Embryonic facial prominence (tissue), 1 donor: ENCODE measurements at regions not wholly inside any gene's neighbourhood (a gene's known extent, or its start where the extent isn't known, plus 50 kb on each side); places are given as distances from the start of the nearest gene placed in this dataset.

Experiments used
- DNase-seq: peaks from one replicate; pipeline ENCODE4 v3.0.0-alpha.2; 2016; ENCODE audit errors: extremely low spot score

DNA sequence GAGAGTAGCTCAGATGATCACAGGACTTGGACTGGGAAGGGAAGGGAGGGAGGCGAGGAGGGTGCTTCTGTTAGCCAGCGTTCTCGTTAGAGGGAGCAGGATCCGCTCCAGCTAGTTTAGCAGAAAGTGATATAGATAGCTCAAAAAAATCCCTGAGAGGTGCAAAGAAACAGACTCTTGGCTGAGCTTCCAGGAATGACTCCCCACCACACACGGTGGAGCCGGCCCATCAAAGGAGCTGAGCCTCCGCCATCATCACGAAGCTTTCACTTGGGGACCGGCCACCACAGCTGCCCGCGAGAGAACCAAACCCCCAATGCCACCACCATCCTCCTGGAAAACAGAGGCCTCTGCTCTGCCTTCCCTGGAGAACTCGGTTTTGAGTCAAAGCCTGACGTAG is 124.6 kb upstream of the BCL2L14 start:
- DNase-seq = no peak

DNA sequence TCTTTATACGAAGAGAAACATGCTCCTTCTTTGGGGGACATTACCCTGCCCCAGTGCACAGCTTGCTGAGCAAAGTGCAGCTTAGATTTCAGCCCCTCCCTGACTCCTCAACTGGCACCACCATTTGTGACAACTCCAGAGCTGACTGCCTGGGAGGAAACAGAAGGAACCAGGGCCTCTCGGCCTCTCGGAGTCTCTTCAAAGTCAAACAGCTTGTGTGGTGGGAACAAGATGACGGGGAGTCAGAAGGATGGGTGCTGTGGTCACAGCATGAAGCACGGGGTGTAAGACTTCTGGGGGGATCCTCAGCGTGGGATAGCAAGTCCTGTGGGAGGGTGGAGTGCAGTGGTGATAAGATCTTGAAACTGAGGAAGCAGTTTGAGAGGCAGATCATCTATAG is 123.5 kb upstream of the BCL2L14 start:
- DNase-seq = no peak

DNA sequence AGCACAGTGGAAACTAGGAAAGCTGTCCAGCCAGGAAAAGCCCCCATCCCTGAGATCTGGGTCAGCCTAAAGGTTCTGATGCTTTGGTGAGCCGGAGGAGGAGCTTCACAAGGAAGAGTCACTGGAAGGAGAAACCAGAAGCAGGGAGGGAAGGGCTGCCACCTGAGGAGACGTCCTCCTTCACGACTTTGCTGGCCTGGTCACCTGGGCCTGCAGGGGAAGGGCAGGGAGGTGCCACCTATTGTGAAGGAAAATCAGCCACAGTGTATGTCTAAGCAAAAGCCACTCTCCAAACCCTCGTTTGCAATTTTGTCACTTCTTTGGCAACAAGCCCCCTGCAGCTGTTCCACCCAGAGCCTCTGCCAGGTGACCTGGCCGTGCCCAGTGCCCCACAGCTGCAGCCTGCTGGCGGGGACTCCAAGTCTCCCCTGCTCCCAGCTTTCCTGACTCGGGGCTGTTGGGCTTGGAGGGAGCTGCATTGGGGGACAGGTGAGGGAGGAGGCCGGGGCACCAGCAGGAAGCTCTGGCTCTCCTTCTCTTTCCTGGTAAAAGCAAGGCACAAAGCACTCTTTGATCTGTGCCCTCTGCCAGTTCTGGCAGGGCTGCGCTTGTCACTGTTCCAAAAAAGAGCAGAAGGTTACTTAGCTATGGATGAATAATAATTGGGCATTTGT is 120.9 kb upstream of the BCL2L14 start:
- DNase-seq = no peak

DNA sequence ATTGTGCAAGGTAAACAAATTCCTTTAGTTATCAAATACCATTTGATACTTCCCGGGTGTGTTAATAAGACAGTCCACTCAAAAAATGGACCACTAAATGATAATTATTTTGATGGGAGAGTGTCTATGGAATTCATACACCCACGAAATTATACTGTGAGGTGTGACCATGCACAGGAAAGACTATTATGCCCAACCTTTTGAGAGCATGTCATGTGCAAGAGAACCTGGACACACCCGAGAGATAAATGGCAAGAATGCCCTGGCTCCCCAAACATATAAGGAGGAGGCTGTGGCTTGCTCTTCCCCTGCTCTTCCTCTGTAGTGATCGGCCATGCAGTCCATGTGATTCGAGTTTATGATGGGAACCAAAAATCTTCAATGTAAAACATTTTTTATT is 119.5 kb upstream of the BCL2L14 start:
- no peak for DNase-seq

DNA sequence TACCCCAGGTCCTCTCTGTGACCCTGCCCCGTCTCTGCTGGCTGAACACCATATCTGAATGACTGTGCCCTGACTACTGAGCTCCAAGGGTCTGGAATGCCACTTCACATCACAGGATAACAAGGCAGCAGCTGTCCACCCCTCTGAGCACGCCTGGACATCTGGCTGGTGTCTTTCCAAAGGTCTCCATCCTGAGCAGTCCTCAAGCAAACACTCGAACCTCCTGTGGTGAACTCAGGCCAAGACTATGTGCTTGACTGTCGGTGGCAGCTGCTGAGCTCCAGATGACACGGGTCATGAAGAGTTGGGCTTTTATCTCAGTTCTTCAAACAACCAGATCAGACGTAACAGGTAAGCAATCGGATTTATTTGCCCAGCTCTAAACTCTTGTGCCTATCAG is 117.2 kb upstream of the BCL2L14 start:
- no peak for DNase-seq

DNA sequence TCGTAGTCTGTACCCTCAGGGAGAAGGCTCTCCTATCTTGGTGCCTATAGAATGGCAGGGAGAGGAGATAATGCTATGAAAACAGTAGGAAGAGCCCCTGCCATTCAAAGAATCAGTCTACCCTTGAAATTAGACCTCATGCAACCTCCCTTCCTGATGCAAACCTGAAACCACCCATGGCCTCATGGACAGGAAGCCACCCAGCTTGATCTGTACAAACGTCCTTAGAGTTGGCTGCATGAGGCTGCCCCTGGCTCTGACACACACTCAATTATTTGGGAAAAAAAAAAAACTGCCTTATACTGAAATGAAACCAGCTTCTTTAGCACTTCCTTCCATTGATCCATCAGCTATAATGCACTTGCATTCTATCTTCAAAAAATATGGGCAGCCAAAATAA is 116.6 kb upstream of the BCL2L14 start:
- DNase-seq = no peak

GRCh38 chr12:11958221-11959091 is 112.3 kb upstream of the BCL2L14 start:
- DNase-seq = no peak

DNA sequence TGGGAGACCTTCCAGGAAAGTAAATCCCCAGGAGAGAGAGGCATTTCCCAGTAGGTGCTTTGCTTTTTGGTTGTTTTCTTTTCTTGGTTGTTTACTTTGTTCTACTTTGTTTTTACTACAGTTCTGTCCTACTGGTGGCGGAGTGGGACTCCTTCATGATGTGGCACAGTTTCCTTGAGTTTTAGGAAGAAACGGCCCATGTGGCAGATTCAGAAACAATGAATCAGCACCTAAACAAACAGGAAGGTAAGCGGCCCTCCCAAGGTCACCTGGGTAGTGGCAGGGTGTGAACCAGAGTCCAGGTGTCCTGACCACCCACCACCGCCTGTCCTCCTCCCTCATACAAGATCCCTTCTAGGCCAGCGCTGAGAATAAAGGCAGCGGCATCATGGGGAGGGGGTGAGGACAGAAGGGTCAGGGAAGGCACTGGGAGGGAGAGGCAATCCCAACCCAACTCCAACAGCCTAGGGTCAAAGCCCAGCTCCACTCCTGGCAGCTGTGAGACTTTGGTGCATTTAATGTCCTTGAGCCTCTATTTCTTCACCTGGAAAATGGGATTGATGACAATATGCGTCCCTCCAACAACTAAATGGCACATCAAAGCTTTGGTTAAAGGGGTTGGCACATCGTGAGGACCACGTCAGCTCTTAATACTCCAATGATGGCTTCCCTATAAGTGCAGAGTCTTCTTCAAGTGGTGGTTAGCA is 111.5 kb upstream of the BCL2L14 start:
- no peak for DNase-seq

- no peak for DNase-seq
Observed at GRCh38 chr12:11960646-11961045, 110.1 kb upstream of the BCL2L14 start.

GRCh38 chr12:11961686-11962085 is 109.1 kb upstream of the BCL2L14 start:
- DNase-seq = no peak

GRCh38 chr12:11962860-11963259 is 107.9 kb upstream of the BCL2L14 start:
- no peak for DNase-seq

- DNase-seq = no peak
Observed at GRCh38 chr12:11963841-11964471, 106.8 kb upstream of the BCL2L14 start.

- DNase-seq = no peak
Observed at GRCh38 chr12:11965258-11965910, 105.4 kb upstream of the BCL2L14 start.

GRCh38 chr12:11967376-11968047 is 103.2 kb upstream of the BCL2L14 start:
- no peak for DNase-seq

DNA sequence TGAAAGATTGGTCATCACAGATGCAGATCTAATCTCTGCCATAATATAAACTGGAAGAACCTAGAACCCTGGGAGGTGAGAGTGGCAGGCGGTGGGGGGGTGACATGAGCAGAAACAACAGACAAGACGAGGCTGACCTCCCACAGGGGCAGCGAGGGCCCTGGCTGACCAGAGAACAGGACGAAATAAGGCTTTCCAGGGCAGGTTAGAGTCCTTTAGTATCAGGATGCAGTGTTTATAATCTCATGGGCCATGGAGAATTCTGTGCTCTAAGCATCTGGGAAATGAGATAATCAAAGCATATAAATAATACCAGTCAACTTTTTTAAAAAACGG is 102.7 kb upstream of the BCL2L14 start:
- DNase-seq = no peak

- no peak for DNase-seq
Observed at GRCh38 chr12:11968516-11968915, 102.2 kb upstream of the BCL2L14 start.

DNA sequence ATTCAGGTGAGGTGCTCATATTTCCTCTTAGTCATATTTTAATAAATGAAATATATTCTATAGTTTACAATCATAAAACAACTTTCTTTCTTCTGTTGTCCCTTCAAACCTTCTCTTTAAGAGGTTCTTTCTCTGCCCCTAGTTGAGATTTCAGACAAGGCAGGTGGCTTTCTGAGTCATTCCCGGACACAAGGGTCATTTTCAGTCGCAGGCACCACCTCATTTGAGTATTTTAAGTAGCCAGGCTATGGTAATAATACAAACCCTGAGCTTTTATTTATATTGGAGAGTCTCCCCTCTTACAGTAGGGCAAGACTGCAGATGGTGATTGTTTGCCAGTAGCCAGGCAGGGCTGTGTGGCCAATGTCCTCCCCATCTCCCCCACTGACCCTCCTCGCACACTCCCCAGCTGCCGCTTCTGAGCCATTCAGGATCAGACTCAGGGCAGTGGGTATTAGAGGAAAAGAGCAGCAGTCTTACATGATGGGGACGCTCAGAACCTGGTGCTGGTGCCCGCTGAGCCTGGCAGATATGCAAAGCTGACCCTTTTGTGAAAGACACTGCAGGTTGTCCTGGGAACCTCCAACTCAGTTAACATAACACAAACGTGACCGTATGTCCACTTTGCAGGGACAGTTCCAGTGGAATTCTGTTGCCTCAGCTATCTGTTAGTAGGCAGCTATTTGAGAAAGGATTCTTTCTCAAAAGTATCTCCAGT is 101.1 kb upstream of the BCL2L14 start:
- no peak for DNase-seq

DNA sequence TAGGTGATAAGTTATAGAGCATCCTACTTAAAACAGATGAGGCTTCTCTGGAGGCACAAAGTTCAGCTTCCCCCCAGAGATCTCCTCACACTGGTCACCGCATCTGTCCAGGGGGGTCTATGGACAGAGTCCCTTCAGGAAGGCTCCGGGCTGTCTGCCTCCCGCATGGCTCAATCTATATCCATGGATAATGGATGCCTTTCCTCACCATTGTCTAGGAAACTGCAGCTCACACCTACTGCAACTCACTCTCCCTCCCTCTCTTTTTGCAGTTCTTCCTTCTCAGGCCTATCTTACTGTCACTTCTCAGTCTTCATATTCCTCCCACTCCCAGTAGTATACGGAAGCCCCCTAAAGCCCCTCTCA is 100.6 kb upstream of the BCL2L14 start:
- DNase-seq = no peak

DNA sequence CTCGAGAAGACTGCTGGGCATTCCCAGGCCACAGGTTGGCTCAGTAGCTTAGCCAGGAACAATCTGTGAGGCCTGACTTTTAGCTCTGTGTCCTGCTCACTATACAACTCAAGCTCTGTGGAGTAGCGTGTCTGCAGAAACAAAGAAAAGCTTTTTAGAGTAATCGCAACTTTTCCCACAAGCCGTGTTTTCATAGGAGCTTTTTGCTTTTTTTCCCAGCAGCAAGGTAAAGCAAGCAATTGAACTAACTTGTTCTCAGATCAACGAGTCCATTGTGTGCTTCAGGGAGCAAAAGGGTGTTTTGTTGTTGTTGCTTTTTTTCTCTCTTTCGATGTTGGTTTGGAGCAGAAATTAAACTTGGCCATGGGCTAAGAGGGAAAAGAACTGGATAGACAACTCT is 97.3 kb upstream of the BCL2L14 start:
- no peak for DNase-seq

GRCh38 chr12:11976005-11976404 is 94.7 kb upstream of the BCL2L14 start:
- DNase-seq = no peak
